Tibial artery (tissue), 4 donors: ENCODE measurements at regions not wholly inside any gene's neighbourhood (a gene's known extent, or its start where the extent isn't known, plus 50 kb on each side); places are given as distances from the start of the nearest gene placed in this dataset.

ENCODE experiments used
- DNase-seq, 2 donors: peaks; one replicate each; pipeline ENCODE4 v3.0.0-alpha.2; 2019
- H3K27ac ChIP-seq, 2 donors: fragments of 200-600 bp; sonication (generic) in 1 of 2; 1 replicate in 1 of 2; 2 replicates in 1 of 2; pipeline ENCODE4 v1.5.1; 2018 to 2019; ENCODE audit warnings: mild to moderate bottlenecking in 1 of 2
- H3K27me3 ChIP-seq, 2 donors: fragments of 200-600 bp; sonication (generic) in 1 of 2; one replicate each; pipeline versions ENCODE4 v1.5.1 to v1.6.0; 2016 to 2019
- H3K36me3 ChIP-seq, 3 donors: fragments of 200-600 bp; sonication (generic) in 2 of 3; one replicate each; pipeline ENCODE4 v1.5.1; 2016 to 2019; ENCODE audit warnings: mild to moderate bottlenecking in 2 of 3
- H3K4me1 ChIP-seq, 4 donors: fragments of 200-600 bp; sonication (generic) in 2 of 4; 1 replicate in 3 of 4; 2 replicates in 1 of 4; pipeline ENCODE4 v1.5.1; 2016 to 2019
- H3K4me3 ChIP-seq, 2 donors: fragments of 200-600 bp; sonication (generic) in 1 of 2; 1 replicate in 1 of 2; 2 replicates in 1 of 2; pipeline ENCODE4 v1.5.1; 2018 to 2019; ENCODE audit warnings: mild to moderate bottlenecking in 2 of 2
- H3K9me3 ChIP-seq, 3 donors: fragments of 200-600 bp; sonication (generic) in 1 of 3; one replicate each; pipeline ENCODE4 v1.5.1; 2016 to 2019
- CTCF ChIP-seq, 2 experiments: fragments of 200-600 bp in 1 of 2; fragments of 450-650 bp in 1 of 2; IDR thresholded peaks; one replicate each; pipeline ENCODE4 v1.5.1; 2017 to 2019; ENCODE audit warnings: antibody characterized with exemption in 2 of 2, mild to moderate bottlenecking in 1 of 2, moderate library complexity in 1 of 2
- intact Hi-C: fragments of 100-400 bp; cut with DNase I; formaldehyde crosslinking; loops from one replicate; pipeline ENCODE4 v1.15.0; 2023; ENCODE audit warnings: low total_unique reads

- Histone ChIP-seq H3K4me1 (peaks cover 0 to 4% (median 0%) of the 10 kb centered on the region in 4 donors), H3K9me3 (no peaks in the 10 kb centered on the region), H3K4me3 (no peak overlapping the region), H3K27ac (no peak overlapping the region), H3K36me3 (peaks cover 11 to 34% (median 28%) of the 10 kb centered on the region in 3 donors), H3K27me3 (no peaks in the 10 kb centered on the region)
- DNase-seq, result no peak
- intact Hi-C loops, result no loop called here
- no peak for TF ChIP-seq CTCF (IDR thresholded peaks at IDR 0.05)
Observed at GRCh38 chr7:22962775-22963350, 51.1 kb downstream of the HYCC1 start.

- DNase-seq, result no peak
- H3K36me3 ChIP-seq, result peaks cover 11 to 34% (median 22%) of the 10 kb centered on the region in 3 donors
Observed at GRCh38 chr7:22958742-22959141, 55.2 kb downstream of the HYCC1 start.

GRCh38 chr7:22954251-22954650 is 59.7 kb downstream of the HYCC1 start:
- no peak for DNase-seq
- H3K27me3 ChIP-seq, result no peaks in the 10 kb centered on the region
- H3K4me1 ChIP-seq, result no peaks in the 10 kb centered on the region
- peaks cover 0 to 11% (median 6%) of the 10 kb centered on the region in 3 donors for H3K36me3 ChIP-seq
- no peak overlapping the region for H3K4me3 ChIP-seq
- H3K27ac ChIP-seq, result no peak overlapping the region
- no peak for TF ChIP-seq CTCF (IDR thresholded peaks at IDR 0.05)
- intact Hi-C loops, result no loop called here
- no peaks in the 10 kb centered on the region for H3K9me3 ChIP-seq

More at GRCh38 chr7:22958742-22959141, 55.2 kb downstream of the HYCC1 start:
- no peak for TF ChIP-seq CTCF (IDR thresholded peaks at IDR 0.05)
- H3K9me3 ChIP-seq, result no peaks in the 10 kb centered on the region
- intact Hi-C loops, result no loop called here
- no peaks in the 10 kb centered on the region for H3K27me3 ChIP-seq
- no peak overlapping the region for H3K27ac ChIP-seq
- no peak overlapping the region for H3K4me3 ChIP-seq
- H3K4me1 ChIP-seq, result peaks cover 0 to 4% (median 0%) of the 10 kb centered on the region in 4 donors

GRCh38 chr7:22952306-22953015 is 61.5 kb downstream of the HYCC1 start:
- H3K27ac ChIP-seq, result no peak overlapping the region
- H3K9me3 ChIP-seq, result no peaks in the 10 kb centered on the region
- H3K4me1 ChIP-seq, result no peaks in the 10 kb centered on the region
- no peak for DNase-seq
- H3K36me3 ChIP-seq, result no peaks in the 10 kb centered on the region
- no peak overlapping the region for H3K4me3 ChIP-seq
- no peaks in the 10 kb centered on the region for H3K27me3 ChIP-seq
- TF ChIP-seq CTCF (IDR thresholded peaks at IDR 0.05), result no peak
- intact Hi-C loops, result no loop called here

GRCh38 chr7:22949944-22950343 is 64.0 kb downstream of the HYCC1 start:
- Histone ChIP-seq H3K4me1 (no peaks in the 10 kb centered on the region), H3K27me3 (no peaks in the 10 kb centered on the region), H3K27ac (no peak overlapping the region), H3K9me3 (no peaks in the 10 kb centered on the region), H3K36me3 (peaks cover 0 to 9% (median 6%) of the 10 kb centered on the region in 3 donors), H3K4me3 (no peak overlapping the region)
- DNase-seq, result no peak
- no peak for TF ChIP-seq CTCF (IDR thresholded peaks at IDR 0.05)
- intact Hi-C loops, result no loop called here
